Activated CD8-positive, alpha-beta T cell treated with anti-CD3 and anti-CD28 coated beads for 36 hours (primary cell): ENCODE measurements at regions not wholly inside any gene's neighbourhood (a gene's known extent, or its start where the extent isn't known, plus 50 kb on each side); places are given as distances from the start of the nearest gene placed in this dataset.

Experiments used
- ATAC-seq: fragments of 200-7000 bp; cut with Tn5 transposase; one replicate; pipeline ENCODE4 v1.10.0; 2021; ENCODE audit warnings: mild to moderate bottlenecking, moderate library complexity
- CTCF ChIA-PET: fragments of 350-600 bp; sonication (Branson Sonifier 250); formaldehyde crosslinking; loops from one replicate; lab custom pipeline; 2021; ENCODE audit warnings: antibody characterized with exemption; lab: Charles Lee
- POLR2A ChIA-PET: fragments of 350-600 bp; sonication (Branson Sonifier 250); formaldehyde crosslinking; loops from one replicate; lab custom pipeline; 2021; ENCODE audit warnings: antibody characterized with exemption; lab: Charles Lee
- DNase-seq: peaks from one replicate; pipeline ENCODE4 v3.0.0-alpha.2; 2020
- H3K27ac Mint-ChIP-seq: one replicate; pipeline ENCODE4 v1.8.0; 2021; ENCODE audit warnings: mild to moderate bottlenecking, mixed read lengths
- H3K27me3 Mint-ChIP-seq: one replicate; pipeline ENCODE4 v1.8.0; 2021; ENCODE audit warnings: mixed read lengths
- H3K36me3 Mint-ChIP-seq: one replicate; pipeline ENCODE4 v1.8.0; 2021; ENCODE audit warnings: low read depth, mixed read lengths
- H3K4me1 Mint-ChIP-seq: one replicate; pipeline ENCODE4 v1.8.0; 2021; ENCODE audit warnings: low read depth, mixed read lengths
- H3K4me3 Mint-ChIP-seq: one replicate; pipeline ENCODE4 v1.8.0; 2021; ENCODE audit warnings: mild to moderate bottlenecking, moderate library complexity, mixed read lengths
- H3K9me3 Mint-ChIP-seq: one replicate; pipeline ENCODE4 v1.8.0; 2021; ENCODE audit warnings: mixed read lengths
- intact Hi-C: fragments of 100-400 bp; cut with micrococcal nuclease; formaldehyde crosslinking; loops from one replicate; pipeline ENCODE4 v1.10.0; 2022
- TF ChIP-seq, protein P1 (sequence below): fragments of 200-600 bp; IDR thresholded peaks from one replicate; pipeline ENCODE4 v1.8.0; 2022; ENCODE audit warnings: antibody characterized with exemption, mild to moderate bottlenecking

GRCh38 chr4:13778367-13778766 lies 150.8 kb upstream of the BOD1L1 start:
- POLR2A ChIA-PET = no interaction called here
- Mint-ChIP-seq H3K27ac (no peak overlapping the region), H3K36me3 (no peaks in the 10 kb centered on the region), H3K4me1 (no peaks in the 10 kb centered on the region), H3K27me3 (peaks cover 2% of the 10 kb centered on the region), H3K9me3 (peaks cover 3% of the 10 kb centered on the region), H3K4me3 (no peak overlapping the region)
- DNase-seq (no peak), ATAC-seq (no peak)
- CTCF ChIA-PET = no interaction called here
- TF ChIP-seq, protein P1, sequence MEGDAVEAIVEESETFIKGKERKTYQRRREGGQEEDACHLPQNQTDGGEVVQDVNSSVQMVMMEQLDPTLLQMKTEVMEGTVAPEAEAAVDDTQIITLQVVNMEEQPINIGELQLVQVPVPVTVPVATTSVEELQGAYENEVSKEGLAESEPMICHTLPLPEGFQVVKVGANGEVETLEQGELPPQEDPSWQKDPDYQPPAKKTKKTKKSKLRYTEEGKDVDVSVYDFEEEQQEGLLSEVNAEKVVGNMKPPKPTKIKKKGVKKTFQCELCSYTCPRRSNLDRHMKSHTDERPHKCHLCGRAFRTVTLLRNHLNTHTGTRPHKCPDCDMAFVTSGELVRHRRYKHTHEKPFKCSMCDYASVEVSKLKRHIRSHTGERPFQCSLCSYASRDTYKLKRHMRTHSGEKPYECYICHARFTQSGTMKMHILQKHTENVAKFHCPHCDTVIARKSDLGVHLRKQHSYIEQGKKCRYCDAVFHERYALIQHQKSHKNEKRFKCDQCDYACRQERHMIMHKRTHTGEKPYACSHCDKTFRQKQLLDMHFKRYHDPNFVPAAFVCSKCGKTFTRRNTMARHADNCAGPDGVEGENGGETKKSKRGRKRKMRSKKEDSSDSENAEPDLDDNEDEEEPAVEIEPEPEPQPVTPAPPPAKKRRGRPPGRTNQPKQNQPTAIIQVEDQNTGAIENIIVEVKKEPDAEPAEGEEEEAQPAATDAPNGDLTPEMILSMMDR = no peak
- intact Hi-C loops = no loop called here

DNA sequence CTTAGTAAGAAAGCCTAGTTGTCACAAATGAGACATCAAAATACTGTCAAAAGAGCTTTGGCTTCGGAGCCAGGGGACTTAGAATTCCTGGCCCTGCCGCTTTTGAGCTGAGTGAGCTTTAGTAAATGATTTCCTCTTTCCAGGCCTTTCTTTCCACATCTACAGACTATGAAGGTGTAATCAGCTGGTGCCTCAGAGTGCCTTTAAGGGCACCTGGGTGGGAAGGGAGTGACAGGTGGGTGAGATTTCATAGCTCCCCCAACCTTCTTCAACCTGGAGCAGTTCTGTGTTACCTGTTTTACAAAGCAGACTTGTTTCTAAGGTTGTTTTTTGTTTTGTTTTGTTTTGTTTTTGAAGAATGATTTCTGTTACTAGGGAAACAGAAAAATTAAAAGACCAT lies 154.7 kb upstream of the BOD1L1 start:
- Mint-ChIP-seq H3K27me3 (no peaks in the 10 kb centered on the region), H3K36me3 (no peaks in the 10 kb centered on the region), H3K27ac (no peak overlapping the region), H3K9me3 (peaks cover under 1% of the 10 kb centered on the region), H3K4me3 (no peak overlapping the region), H3K4me1 (no peaks in the 10 kb centered on the region)
- intact Hi-C loops = no loop called here
- TF ChIP-seq, protein P1 = no peak
- ChIA-PET POLR2A (no interaction called here), CTCF (no interaction called here)
- ATAC-seq = no peak
- DNase-seq = no peak

GRCh38 chr4:13783800-13784411 lies 156.4 kb upstream of the BOD1L1 start:
- ChIA-PET POLR2A (no interaction called here), CTCF (interaction anchor here (1.2 kb wide), 1 partner anchor 128 kb away, joined by 3 read pairs; no protein-coding TSS in a partner anchor)
- Mint-ChIP-seq H3K36me3 (no peaks in the 10 kb centered on the region), H3K27ac (no peak overlapping the region), H3K4me1 (no peaks in the 10 kb centered on the region), H3K27me3 (no peaks in the 10 kb centered on the region), H3K4me3 (no peak overlapping the region), H3K9me3 (no peaks in the 10 kb centered on the region)
- intact Hi-C loops = no loop called here
- ATAC-seq (no peak), DNase-seq (no peak)
- TF ChIP-seq, protein P1 = no peak

- H3K9me3 Mint-ChIP-seq = no peaks in the 10 kb centered on the region
- ChIA-PET POLR2A (no interaction called here), CTCF (no interaction called here)
- H3K36me3 Mint-ChIP-seq = no peaks in the 10 kb centered on the region
- H3K4me3 Mint-ChIP-seq = no peak overlapping the region
- peaks cover 7% of the 10 kb centered on the region for H3K27me3 Mint-ChIP-seq
- intact Hi-C loops = no loop called here
- H3K4me1 Mint-ChIP-seq = no peaks in the 10 kb centered on the region
- H3K27ac Mint-ChIP-seq = no peak overlapping the region
- TF ChIP-seq, protein P1 = no peak
- ATAC-seq = no peak
- no peak for DNase-seq
These were observed 165.6 kb upstream of the BOD1L1 start for GRCh38 chr4:13793020-13793710.

DNA sequence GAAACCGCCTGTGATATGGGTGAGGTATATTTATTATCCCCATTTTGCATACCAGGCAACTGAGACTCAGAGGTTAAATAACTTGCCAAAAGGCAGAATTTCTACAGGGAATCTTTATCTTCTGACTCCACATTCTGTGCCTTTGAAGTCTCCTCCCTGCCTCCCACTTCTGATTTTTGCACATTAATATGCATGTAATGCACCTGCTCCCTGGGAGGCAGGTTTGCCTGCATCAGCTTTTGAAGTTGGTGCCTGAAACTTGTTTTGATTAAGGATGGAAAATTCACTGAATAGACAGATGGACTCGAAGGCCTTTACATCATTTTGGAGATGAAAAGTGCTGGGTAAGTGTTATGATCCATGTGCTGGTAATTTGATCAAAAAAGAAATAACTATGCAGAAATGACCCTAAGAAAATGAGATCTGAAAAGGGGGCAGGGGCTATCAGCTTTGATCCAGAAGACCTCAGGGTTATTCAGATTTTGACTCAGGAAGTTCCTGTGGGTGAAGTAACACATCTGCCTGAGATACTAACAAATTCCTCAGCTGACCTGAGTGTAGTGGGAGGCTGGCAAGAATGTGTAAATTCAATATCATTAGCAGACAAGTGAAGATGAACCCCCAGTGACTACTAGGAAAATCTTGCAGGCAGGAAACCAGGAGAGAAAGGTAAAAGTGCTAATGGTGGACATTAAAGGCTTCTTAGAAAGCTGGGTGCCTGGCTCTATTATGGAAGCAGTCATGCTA lies 167.5 kb upstream of the BOD1L1 start:
- TF ChIP-seq, protein P1 = no peak

More for the DNA sequence above, 167.5 kb upstream of the BOD1L1 start:
- DNase-seq (no peak), ATAC-seq (no peak)
- Mint-ChIP-seq H3K9me3 (peaks cover 5% of the 10 kb centered on the region), H3K4me3 (no peak overlapping the region), H3K36me3 (no peaks in the 10 kb centered on the region), H3K27me3 (peaks cover 7% of the 10 kb centered on the region), H3K27ac (no peak overlapping the region), H3K4me1 (no peaks in the 10 kb centered on the region)
- intact Hi-C loops = no loop called here
- ChIA-PET CTCF (no interaction called here), POLR2A (no interaction called here)
